HCT116 (cell line): ENCODE measurements at regions not wholly inside any gene's neighbourhood (a gene's known extent, or its start where the extent isn't known, plus 50 kb on each side); places are given as distances from the start of the nearest gene placed in this dataset.

Experiments used
- ATF3 ChIP-seq: IDR thresholded peaks from 2 replicates; pipeline ENCODE4 v1.6.1; 2012
- CEBPB ChIP-seq: IDR thresholded peaks from 2 replicates; pipeline ENCODE4 v1.6.1; 2012; ENCODE audit warnings: low read depth
- EGR1 ChIP-seq: IDR thresholded peaks from 2 replicates; pipeline ENCODE4 v1.6.1; 2012; ENCODE audit warnings: low read depth
- EZH2 ChIP-seq: fragments of 200-600 bp; sonication (generic); IDR thresholded peaks from 2 replicates; pipeline ENCODE4 v1.6.1; 2017; ENCODE audit warnings: antibody characterized with exemption, mixed run types
- MAX ChIP-seq: IDR thresholded peaks from 2 replicates; pipeline ENCODE4 v1.6.1; 2012
- POLR2A ChIP-seq: IDR thresholded peaks from 2 replicates; pipeline ENCODE4 v1.7.0; 2011; ENCODE audit warnings: borderline replicate concordance; ENCODE audit not compliant: insufficient read depth, insufficient read length; ENCODE audit errors: extremely low read depth
- POLR2AphosphoS5 ChIP-seq: IDR thresholded peaks from 2 replicates; pipeline ENCODE4 v1.6.1; 2011; ENCODE audit warnings: mild to moderate bottlenecking, low read depth, low read length, moderate library complexity
- SIN3A ChIP-seq: IDR thresholded peaks from 2 replicates; pipeline ENCODE4 v1.6.1; 2012; ENCODE audit warnings: low read depth
- SRF ChIP-seq: IDR thresholded peaks from 2 replicates; pipeline ENCODE4 v1.6.1; 2012; ENCODE audit warnings: low read depth
- TF ChIP-seq, protein P1 (sequence below), 3 experiments: fragments of 200-600 bp in 1 of 3; sonication (generic) in 1 of 3; IDR thresholded peaks in 2 of 3; conservative IDR thresholded peaks in 1 of 3; 2 replicates each; pipeline ENCODE4 v1.5.1; 2012 to 2017; ENCODE audit warnings: low read depth in 2 of 3, low read length in 2 of 3, antibody characterized with exemption in 1 of 3, borderline replicate concordance in 1 of 3, control low read depth in 1 of 3, mild to moderate bottlenecking in 1 of 3, mixed read lengths in 1 of 3, mixed run types in 1 of 3, moderate library complexity in 1 of 3; ENCODE audit not compliant: insufficient read depth in 1 of 3

DNA sequence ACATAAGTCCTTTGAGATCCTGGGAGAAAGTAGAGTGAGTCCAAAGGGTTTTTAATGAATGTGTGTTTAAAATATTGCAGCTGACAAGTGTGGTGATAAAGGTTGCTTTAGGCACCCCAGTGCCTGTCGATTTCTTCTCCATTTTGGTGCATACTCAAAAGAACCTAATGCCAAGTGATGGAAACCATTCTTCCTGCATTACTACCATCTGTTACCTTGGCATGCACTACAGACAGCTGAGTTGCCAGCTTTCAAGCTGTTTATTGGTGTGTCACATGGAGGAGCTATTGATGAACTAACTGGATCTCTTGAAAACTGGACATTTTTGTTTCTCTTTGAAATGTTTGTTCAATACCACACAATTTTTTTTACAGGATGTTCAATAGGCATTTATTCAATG, 350.0 kb downstream of the AKAIN1 start:
- TF ChIP-seq, protein P1, sequence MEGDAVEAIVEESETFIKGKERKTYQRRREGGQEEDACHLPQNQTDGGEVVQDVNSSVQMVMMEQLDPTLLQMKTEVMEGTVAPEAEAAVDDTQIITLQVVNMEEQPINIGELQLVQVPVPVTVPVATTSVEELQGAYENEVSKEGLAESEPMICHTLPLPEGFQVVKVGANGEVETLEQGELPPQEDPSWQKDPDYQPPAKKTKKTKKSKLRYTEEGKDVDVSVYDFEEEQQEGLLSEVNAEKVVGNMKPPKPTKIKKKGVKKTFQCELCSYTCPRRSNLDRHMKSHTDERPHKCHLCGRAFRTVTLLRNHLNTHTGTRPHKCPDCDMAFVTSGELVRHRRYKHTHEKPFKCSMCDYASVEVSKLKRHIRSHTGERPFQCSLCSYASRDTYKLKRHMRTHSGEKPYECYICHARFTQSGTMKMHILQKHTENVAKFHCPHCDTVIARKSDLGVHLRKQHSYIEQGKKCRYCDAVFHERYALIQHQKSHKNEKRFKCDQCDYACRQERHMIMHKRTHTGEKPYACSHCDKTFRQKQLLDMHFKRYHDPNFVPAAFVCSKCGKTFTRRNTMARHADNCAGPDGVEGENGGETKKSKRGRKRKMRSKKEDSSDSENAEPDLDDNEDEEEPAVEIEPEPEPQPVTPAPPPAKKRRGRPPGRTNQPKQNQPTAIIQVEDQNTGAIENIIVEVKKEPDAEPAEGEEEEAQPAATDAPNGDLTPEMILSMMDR (IDR thresholded peaks at IDR 0.05 in 2 of 3, conservative IDR thresholded peaks at IDR 0.05 in 1 of 3; ENCODE audit: borderline replicate concordance in 1 of 3, insufficient read depth in 1 of 3, low read depth in 2 of 3, low read length in 2 of 3): no peak
- no peak for TF ChIP-seq SRF
- TF ChIP-seq POLR2AphosphoS5: no peak
- TF ChIP-seq POLR2A: no peak
- no peak for TF ChIP-seq SIN3A
- TF ChIP-seq MAX: no peak
- TF ChIP-seq ATF3: no peak
- no peak for TF ChIP-seq EZH2
- no peak for TF ChIP-seq CEBPB
- TF ChIP-seq EGR1: no peak
